NB4 (cell line): ENCODE measurements at regions not wholly inside any gene's neighbourhood (a gene's known extent, or its start where the extent isn't known, plus 50 kb on each side); places are given as distances from the start of the nearest gene placed in this dataset.

Experiments used
- CTCF ChIP-seq: IDR thresholded peaks from one replicate; pipeline ENCODE4 v1.5.1; 2012; ENCODE audit warnings: low read depth, low read length
- MAX ChIP-seq: IDR thresholded peaks from 2 replicates; pipeline ENCODE4 v1.6.1; 2011; ENCODE audit warnings: low read depth, low read length
- MYC ChIP-seq: IDR thresholded peaks from 2 replicates; pipeline ENCODE4 v1.6.1; 2011; ENCODE audit warnings: low read depth, low read length
- POLR2A ChIP-seq: IDR thresholded peaks from 2 replicates; pipeline ENCODE4 v1.6.1; 2011; ENCODE audit warnings: mild to moderate bottlenecking; ENCODE audit not compliant: insufficient read length; ENCODE audit errors: extremely low read depth

GRCh38 chr13:56015919-56016318, 1124.8 kb upstream of the PRR20A start:
- TF ChIP-seq CTCF (no peak), POLR2A (no peak), MAX (no peak), MYC (no peak)
